DND-41 (cell line): ENCODE measurements at regions not wholly inside any gene's neighbourhood (a gene's known extent, or its start where the extent isn't known, plus 50 kb on each side); places are given as distances from the start of the nearest gene placed in this dataset.

Experiments
- ATAC-seq: fragments of 200-7000 bp; cut with Tn5 transposase; 3 replicates; pipeline ENCODE4 v1.9.1; 2021; ENCODE audit warnings: low read depth; ENCODE audit not compliant: insufficient read depth
- DNase-seq: peaks from one replicate; pipeline ENCODE4 v3.0.0-alpha.2; 2020
- H2AFZ ChIP-seq: 2 replicates; pipeline ENCODE4 v1.6.0; 2012; ENCODE audit warnings: low read depth, low read length
- H3K27ac ChIP-seq: 2 replicates; pipeline ENCODE4 v1.5.1; 2012; ENCODE audit warnings: low read length, inconsistent platforms
- H3K27me3 ChIP-seq: fragments of 200-600 bp; sonication (generic); 2 replicates; pipeline ENCODE4 v1.6.0; 2012; ENCODE audit warnings: low read length, mild to moderate bottlenecking, inconsistent platforms; ENCODE audit not compliant: insufficient read depth, poor library complexity
- H3K36me3 ChIP-seq: 2 replicates; pipeline ENCODE4 v1.5.1; 2012; ENCODE audit warnings: low read length, inconsistent platforms; ENCODE audit not compliant: insufficient read depth
- H3K4me1 ChIP-seq: 2 replicates; pipeline ENCODE4 v1.5.1; 2012; ENCODE audit warnings: mild to moderate bottlenecking, low read length; ENCODE audit not compliant: insufficient read depth
- H3K4me2 ChIP-seq: 2 replicates; pipeline ENCODE4 v1.6.0; 2012; ENCODE audit warnings: mild to moderate bottlenecking, moderate library complexity, low read length, inconsistent platforms; ENCODE audit not compliant: insufficient read depth
- H3K4me3 ChIP-seq, 2 experiments: fragments of 200-600 bp in 1 of 2; shearing (Covaris generic) in 1 of 2; 2 replicates each; pipeline ENCODE4 v1.5.1; 2012 to 2016; ENCODE audit warnings: inconsistent platforms in 2 of 2, low read length in 2 of 2, mild to moderate bottlenecking in 2 of 2, low read depth in 1 of 2, moderate library complexity in 1 of 2
- H3K79me2 ChIP-seq: 2 replicates; pipeline ENCODE4 v1.6.0; 2012; ENCODE audit warnings: low read length, inconsistent platforms; ENCODE audit not compliant: insufficient read depth
- H3K9ac ChIP-seq: 2 replicates; pipeline ENCODE4 v1.6.0; 2012; ENCODE audit warnings: low read depth, mild to moderate bottlenecking, inconsistent platforms, low read length, moderate library complexity
- H3K9me3 ChIP-seq: 2 replicates; pipeline ENCODE4 v1.5.1; 2012; ENCODE audit warnings: low read length, moderate library complexity, mild to moderate bottlenecking, inconsistent platforms; ENCODE audit not compliant: insufficient read depth, severe bottlenecking
- H4K20me1 ChIP-seq: 2 replicates; pipeline ENCODE4 v1.6.0; 2012; ENCODE audit warnings: low read length; ENCODE audit not compliant: insufficient read depth
- EZH2 ChIP-seq: IDR thresholded peaks from 3 replicates; pipeline ENCODE4 v1.6.1; 2012; ENCODE audit warnings: borderline replicate concordance, low read depth, mild to moderate bottlenecking, moderate library complexity, low read length, inconsistent platforms; ENCODE audit not compliant: severe bottlenecking
- TF ChIP-seq, protein P1 (sequence below): IDR thresholded peaks from 2 replicates; pipeline ENCODE4 v1.5.1; 2012; ENCODE audit warnings: borderline replicate concordance, low read length, moderate library complexity, mild to moderate bottlenecking; ENCODE audit not compliant: poor library complexity, severe bottlenecking; ENCODE audit errors: extremely low read depth

DNA sequence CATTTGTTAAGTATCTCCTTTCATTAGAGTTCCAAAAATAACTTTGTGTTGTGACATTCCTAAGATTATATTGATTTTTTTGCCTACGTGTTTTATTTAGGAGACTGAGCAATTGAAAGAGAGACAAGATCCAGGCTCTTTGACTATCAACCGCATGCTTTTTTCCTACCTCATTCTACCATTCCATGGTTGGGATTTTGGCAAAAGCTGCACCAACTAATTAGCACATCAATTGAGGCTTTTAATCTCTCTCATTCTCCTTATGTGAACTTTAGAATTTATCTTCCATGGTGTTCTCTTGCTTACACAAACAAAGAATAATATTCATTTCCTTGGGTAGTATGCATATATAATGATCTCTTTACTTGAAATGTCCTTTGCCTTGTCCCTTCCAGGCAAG lies 338.7 kb upstream of the SMC2 start:
- Histone ChIP-seq H3K4me3 (no peak overlapping the region), H3K79me2 (no peaks in the 10 kb centered on the region), H3K27ac (no peak overlapping the region), H3K4me2 (no peak overlapping the region), H3K27me3 (no peaks in the 10 kb centered on the region), H3K9ac (no peak overlapping the region), H4K20me1 (no peaks in the 10 kb centered on the region), H2AFZ (no peak overlapping the region), H3K9me3 (no peaks in the 10 kb centered on the region), H3K36me3 (no peaks in the 10 kb centered on the region), H3K4me1 (no peaks in the 10 kb centered on the region)
- TF ChIP-seq EZH2 = no peak
- TF ChIP-seq, protein P1, sequence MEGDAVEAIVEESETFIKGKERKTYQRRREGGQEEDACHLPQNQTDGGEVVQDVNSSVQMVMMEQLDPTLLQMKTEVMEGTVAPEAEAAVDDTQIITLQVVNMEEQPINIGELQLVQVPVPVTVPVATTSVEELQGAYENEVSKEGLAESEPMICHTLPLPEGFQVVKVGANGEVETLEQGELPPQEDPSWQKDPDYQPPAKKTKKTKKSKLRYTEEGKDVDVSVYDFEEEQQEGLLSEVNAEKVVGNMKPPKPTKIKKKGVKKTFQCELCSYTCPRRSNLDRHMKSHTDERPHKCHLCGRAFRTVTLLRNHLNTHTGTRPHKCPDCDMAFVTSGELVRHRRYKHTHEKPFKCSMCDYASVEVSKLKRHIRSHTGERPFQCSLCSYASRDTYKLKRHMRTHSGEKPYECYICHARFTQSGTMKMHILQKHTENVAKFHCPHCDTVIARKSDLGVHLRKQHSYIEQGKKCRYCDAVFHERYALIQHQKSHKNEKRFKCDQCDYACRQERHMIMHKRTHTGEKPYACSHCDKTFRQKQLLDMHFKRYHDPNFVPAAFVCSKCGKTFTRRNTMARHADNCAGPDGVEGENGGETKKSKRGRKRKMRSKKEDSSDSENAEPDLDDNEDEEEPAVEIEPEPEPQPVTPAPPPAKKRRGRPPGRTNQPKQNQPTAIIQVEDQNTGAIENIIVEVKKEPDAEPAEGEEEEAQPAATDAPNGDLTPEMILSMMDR = no peak
- no peak for DNase-seq
- no peak for ATAC-seq

DNA sequence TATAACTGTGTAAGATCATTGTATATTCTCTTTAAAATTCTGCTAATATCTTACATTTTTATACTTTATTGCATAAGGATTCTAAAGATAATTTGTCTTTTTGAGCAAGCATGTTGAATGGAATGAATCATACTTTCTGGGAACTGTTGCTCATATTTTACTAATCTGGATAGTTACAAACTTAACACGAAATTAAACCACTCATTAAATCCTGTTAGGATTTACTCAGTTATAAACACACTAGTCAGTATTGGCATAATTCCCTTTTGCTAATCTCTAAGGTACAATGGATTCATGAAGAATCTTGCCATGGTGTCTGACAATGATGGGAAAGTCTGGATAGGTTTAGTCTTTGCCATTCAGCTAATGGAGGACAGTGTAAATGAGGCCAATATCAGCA lies 338.1 kb upstream of the SMC2 start:
- no peaks in the 10 kb centered on the region for H3K79me2 ChIP-seq
- no peak overlapping the region for H3K9ac ChIP-seq
- no peaks in the 10 kb centered on the region for H3K27me3 ChIP-seq
- TF ChIP-seq EZH2 = no peak
- TF ChIP-seq, protein P1 = no peak
- H3K36me3 ChIP-seq = no peaks in the 10 kb centered on the region
- DNase-seq (no peak), ATAC-seq (no peak)
- no peak overlapping the region for H3K27ac ChIP-seq
- H3K4me3 ChIP-seq = no peak overlapping the region
- H4K20me1 ChIP-seq = no peaks in the 10 kb centered on the region
- no peaks in the 10 kb centered on the region for H3K4me1 ChIP-seq
- H3K9me3 ChIP-seq = no peaks in the 10 kb centered on the region
- no peak overlapping the region for H2AFZ ChIP-seq
- no peak overlapping the region for H3K4me2 ChIP-seq

DNA sequence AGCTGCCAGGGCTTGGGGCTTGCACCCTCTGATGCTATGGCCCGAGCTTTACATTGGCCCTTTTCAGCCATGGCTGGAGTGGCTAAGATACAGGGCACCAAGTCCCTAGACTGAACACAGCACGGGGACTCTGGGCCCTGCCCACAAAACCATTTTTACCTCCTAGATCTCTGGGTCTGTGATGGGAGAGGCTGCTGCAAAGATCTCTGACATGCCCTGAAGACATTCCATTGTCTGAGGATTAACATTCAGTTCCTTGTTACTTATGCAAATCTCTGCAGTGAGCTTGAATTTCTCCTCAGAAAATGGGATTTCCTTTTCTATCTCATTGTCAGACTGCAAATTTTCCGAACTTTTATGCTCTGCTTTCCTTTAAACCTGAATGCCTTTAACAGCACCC lies 337.0 kb upstream of the SMC2 start:
- H3K4me3 ChIP-seq = no peak overlapping the region
- no peaks in the 10 kb centered on the region for H4K20me1 ChIP-seq
- no peaks in the 10 kb centered on the region for H3K9me3 ChIP-seq
- no peak overlapping the region for H3K9ac ChIP-seq
- H3K36me3 ChIP-seq = no peaks in the 10 kb centered on the region
- H3K4me1 ChIP-seq = no peaks in the 10 kb centered on the region
- no peak for DNase-seq
- H3K27me3 ChIP-seq = no peaks in the 10 kb centered on the region
- H2AFZ ChIP-seq = no peak overlapping the region
- no peak overlapping the region for H3K27ac ChIP-seq
- TF ChIP-seq, protein P1 = no peak
- no peak for TF ChIP-seq EZH2
- H3K79me2 ChIP-seq = no peaks in the 10 kb centered on the region
- H3K4me2 ChIP-seq = no peak overlapping the region
- ATAC-seq = no peak

DNA sequence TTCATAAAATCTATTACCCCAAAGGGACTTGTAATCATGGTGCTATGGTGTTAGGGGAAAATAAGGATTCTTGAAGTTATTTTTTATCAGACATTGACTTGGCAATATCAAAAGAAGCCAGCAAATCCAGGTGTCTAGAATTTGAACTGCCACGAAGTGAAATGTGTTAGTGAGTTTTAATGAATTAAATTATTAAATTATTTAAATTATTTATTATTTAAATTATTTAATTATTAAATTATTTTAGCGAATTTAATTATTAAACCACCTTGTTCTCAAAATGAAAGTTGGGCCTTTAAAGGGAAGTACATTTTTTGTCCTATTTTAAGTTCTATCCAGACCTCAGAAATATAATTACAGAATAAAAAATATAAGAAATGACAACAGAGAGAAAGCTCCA lies 332.6 kb upstream of the SMC2 start:
- Histone ChIP-seq H3K4me3 (no peak overlapping the region), H4K20me1 (no peaks in the 10 kb centered on the region), H3K79me2 (no peaks in the 10 kb centered on the region), H2AFZ (no peak overlapping the region), H3K27me3 (no peaks in the 10 kb centered on the region), H3K4me2 (no peak overlapping the region), H3K4me1 (no peaks in the 10 kb centered on the region), H3K36me3 (no peaks in the 10 kb centered on the region), H3K27ac (no peak overlapping the region), H3K9ac (no peak overlapping the region), H3K9me3 (no peaks in the 10 kb centered on the region)
- no peak for DNase-seq
- TF ChIP-seq, protein P1 = no peak
- TF ChIP-seq EZH2 = no peak
- ATAC-seq = no peak
